ENCODE measurements at regions not wholly inside any gene's neighbourhood (a gene's known extent, or its start where the extent isn't known, plus 50 kb on each side); places are given as distances from the start of the nearest gene placed in this dataset.

DNA sequence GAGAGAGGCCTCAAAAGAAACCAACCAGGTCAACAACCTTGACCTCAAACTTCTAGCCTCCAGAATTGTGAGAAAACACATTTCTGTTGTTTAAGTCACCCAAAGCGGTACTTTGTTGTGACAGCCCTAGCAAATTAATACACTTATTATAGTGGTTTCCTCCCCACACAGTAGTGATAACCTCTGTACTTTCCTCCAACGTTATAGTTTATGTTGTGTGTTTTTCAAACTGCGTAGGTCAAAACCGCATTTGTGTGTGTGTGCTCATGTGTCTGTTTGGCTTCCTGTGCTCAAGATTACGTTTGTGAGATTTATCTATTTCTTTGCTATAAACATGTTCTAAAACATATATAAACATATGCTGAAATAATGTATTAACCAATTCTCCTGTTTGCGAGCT lies 667.8 kb upstream of the USP24 start:
- TF ChIP-seq POLR2A (IDR thresholded peaks at IDR 0.05; ENCODE audit: low read depth, low read length) (no peak), POU2F2 (IDR thresholded peaks at IDR 0.05; ENCODE audit: low read depth, low read length) (no peak), POLR2AphosphoS5 (IDR thresholded peaks at IDR 0.05; ENCODE audit: low read depth, low read length) (no peak)
